Liver (tissue), 8 donors: ENCODE measurements at regions not wholly inside any gene's neighbourhood (a gene's known extent, or its start where the extent isn't known, plus 50 kb on each side); places are given as distances from the start of the nearest gene placed in this dataset.

Experiments used
- DNase-seq: peaks from one replicate; pipeline ENCODE4 v3.0.0-alpha.2; 2017; ENCODE audit warnings: low spot score
- H3K27ac ChIP-seq, 2 donors: one replicate each; pipeline ENCODE4 v1.7.0; 2013; ENCODE audit warnings: inconsistent platforms in 2 of 2, low read length in 2 of 2, control low read depth in 1 of 2, low read depth in 1 of 2, mild to moderate bottlenecking in 1 of 2
- H3K27me3 ChIP-seq, 4 donors: one replicate each; pipeline versions ENCODE4 v1.6.1 to v1.7.0; 2013; ENCODE audit warnings: low read length in 3 of 4, inconsistent platforms in 1 of 4, mild to moderate bottlenecking in 1 of 4, moderate library complexity in 1 of 4; ENCODE audit not compliant: control insufficient read depth in 4 of 4, insufficient read depth in 4 of 4
- H3K36me3 ChIP-seq, 4 donors: one replicate each; pipeline versions ENCODE4 v1.6.1 to v1.7.0; 2013; ENCODE audit warnings: low read length in 3 of 4, mild to moderate bottlenecking in 3 of 4, low read depth in 1 of 4, moderate library complexity in 1 of 4; ENCODE audit not compliant: control insufficient read depth in 4 of 4, insufficient read depth in 3 of 4
- H3K4me1 ChIP-seq, 4 donors: one replicate each; pipeline versions ENCODE4 v1.6.1 to v1.7.0; 2013; ENCODE audit warnings: low read length in 3 of 4, mild to moderate bottlenecking in 3 of 4, moderate library complexity in 1 of 4; ENCODE audit not compliant: control insufficient read depth in 4 of 4, insufficient read depth in 4 of 4
- H3K4me3 ChIP-seq, 3 donors: one replicate each; pipeline versions ENCODE4 v1.6.1 to v1.7.0; 2013; ENCODE audit warnings: low read length in 3 of 3, control low read depth in 1 of 3, low read depth in 1 of 3, mild to moderate bottlenecking in 1 of 3
- H3K9ac ChIP-seq, 2 donors: one replicate each; pipeline ENCODE4 v1.7.0; 2013; ENCODE audit warnings: low read length in 2 of 2, mild to moderate bottlenecking in 2 of 2, moderate library complexity in 2 of 2, control low read depth in 1 of 2, low read depth in 1 of 2
- H3K9me3 ChIP-seq, 4 donors: one replicate each; pipeline versions ENCODE4 v1.6.1 to v1.7.0; 2013; ENCODE audit warnings: low read length in 3 of 4; ENCODE audit not compliant: control insufficient read depth in 4 of 4
- EGR1 ChIP-seq, 2 donors: IDR thresholded peaks; 2 replicates each; pipeline ENCODE4 v1.6.1; 2016 to 2018; ENCODE audit warnings: antibody characterized with exemption in 2 of 2, low read depth in 2 of 2
- FOXA1 ChIP-seq: IDR thresholded peaks from 2 replicates; pipeline ENCODE4 v1.6.1; 2016; ENCODE audit warnings: antibody characterized with exemption
- FOXA2 ChIP-seq: IDR thresholded peaks from 2 replicates; pipeline ENCODE4 v1.6.1; 2016; ENCODE audit warnings: antibody characterized with exemption
- GABPA ChIP-seq, 2 donors: IDR thresholded peaks in 1 of 2; conservative IDR thresholded peaks in 1 of 2; 2 replicates each; pipeline ENCODE4 v1.6.1; 2016; ENCODE audit warnings: antibody characterized with exemption in 2 of 2, mild to moderate bottlenecking in 1 of 2, moderate library complexity in 1 of 2
- HNF4A ChIP-seq, 2 donors: conservative IDR thresholded peaks; 2 replicates each; pipeline ENCODE4 v1.6.1; 2016; ENCODE audit warnings: antibody characterized with exemption in 2 of 2, mild to moderate bottlenecking in 2 of 2
- HNF4G ChIP-seq: IDR thresholded peaks from 2 replicates; pipeline ENCODE4 v1.6.1; 2016; ENCODE audit warnings: antibody characterized with exemption
- JUND ChIP-seq, 2 donors: IDR thresholded peaks; 2 replicates each; pipeline ENCODE4 v1.6.1; 2016; ENCODE audit warnings: antibody characterized with exemption in 2 of 2
- NR2F2 ChIP-seq: IDR thresholded peaks from 2 replicates; pipeline ENCODE4 v1.6.1; 2016; ENCODE audit warnings: antibody characterized with exemption
- RAD21 ChIP-seq, 2 donors: IDR thresholded peaks; 2 replicates each; pipeline ENCODE4 v1.6.1; 2016; ENCODE audit warnings: antibody characterized with exemption in 2 of 2, mild to moderate bottlenecking in 2 of 2
- RXRA ChIP-seq, 2 donors: IDR thresholded peaks; 2 replicates each; pipeline ENCODE4 v1.6.1; 2017 to 2018; ENCODE audit warnings: antibody characterized with exemption in 2 of 2, mild to moderate bottlenecking in 1 of 2
- SP1 ChIP-seq: IDR thresholded peaks from 2 replicates; pipeline ENCODE4 v1.6.1; 2018; ENCODE audit warnings: antibody characterized with exemption, mild to moderate bottlenecking
- TAF1 ChIP-seq: conservative IDR thresholded peaks from 2 replicates; pipeline ENCODE4 v1.6.1; 2016; ENCODE audit warnings: antibody characterized with exemption, mild to moderate bottlenecking
- YY1 ChIP-seq: IDR thresholded peaks from 2 replicates; pipeline ENCODE4 v1.6.1; 2016; ENCODE audit warnings: antibody characterized with exemption, mild to moderate bottlenecking
- WGBS: extraction: QIAGEN DNeasy Blood & Tissue Kit; methylation state at CpG from one replicate; pipeline ENCODE4 v1.1.7; 2013; 5-methylcytosine and 5-hydroxymethylcytosine counted together
- TF ChIP-seq, protein P1 (sequence below): IDR thresholded peaks from 2 replicates; pipeline ENCODE4 v1.6.1; 2016; ENCODE audit warnings: antibody characterized with exemption, mild to moderate bottlenecking
- TF ChIP-seq, protein P2 (sequence below): IDR thresholded peaks from 2 replicates; pipeline ENCODE4 v1.6.1; 2016; ENCODE audit warnings: antibody characterized with exemption
- TF ChIP-seq, protein P3 (sequence below): IDR thresholded peaks from 2 replicates; pipeline ENCODE4 v1.6.1; 2016; ENCODE audit warnings: antibody characterized with exemption
- TF ChIP-seq, protein P4 (sequence below): fragments of 150-350 bp; IDR thresholded peaks from 2 replicates; pipeline ENCODE4 v1.5.1; 2017; ENCODE audit warnings: improper control_type of control experiment, low read depth, low read length; ENCODE audit not compliant: missing input control
- TF ChIP-seq, protein P5 (sequence below): IDR thresholded peaks from 2 replicates; pipeline ENCODE4 v1.6.1; 2016; ENCODE audit warnings: antibody characterized with exemption
- donor health status: healthy.
- donor health status: healthy.
- donor health status: healthy.
- donor health status: healthy.
- donor health status: healthy.

DNA sequence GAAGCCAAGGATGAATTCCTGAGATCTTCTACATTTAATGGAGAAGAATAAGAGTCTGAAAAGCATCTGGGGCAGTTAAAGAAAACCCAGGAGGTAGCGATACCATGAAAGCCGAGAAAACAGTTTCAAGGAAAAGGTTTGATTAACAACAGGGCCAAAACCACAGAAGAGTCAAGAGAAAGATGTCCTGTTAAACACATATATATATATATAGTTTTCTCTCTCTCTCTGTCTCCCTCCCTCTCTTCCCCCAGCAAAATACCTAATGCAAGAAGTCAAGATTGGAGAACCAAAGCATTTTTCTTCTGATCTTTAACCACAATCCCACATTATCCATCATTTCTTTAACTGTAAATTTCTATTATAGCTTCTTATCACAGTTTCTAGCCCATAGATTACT is 261.4 kb downstream of the SNX13 start:
- H3K27me3 ChIP-seq, result peaks cover 0 to 2% (median 0%) of the 10 kb centered on the region in 4 donors
- H3K27ac ChIP-seq, result no peak overlapping the region
- TF ChIP-seq RXRA (IDR thresholded peaks at IDR 0.05), result no peak
- TF ChIP-seq, protein P1, sequence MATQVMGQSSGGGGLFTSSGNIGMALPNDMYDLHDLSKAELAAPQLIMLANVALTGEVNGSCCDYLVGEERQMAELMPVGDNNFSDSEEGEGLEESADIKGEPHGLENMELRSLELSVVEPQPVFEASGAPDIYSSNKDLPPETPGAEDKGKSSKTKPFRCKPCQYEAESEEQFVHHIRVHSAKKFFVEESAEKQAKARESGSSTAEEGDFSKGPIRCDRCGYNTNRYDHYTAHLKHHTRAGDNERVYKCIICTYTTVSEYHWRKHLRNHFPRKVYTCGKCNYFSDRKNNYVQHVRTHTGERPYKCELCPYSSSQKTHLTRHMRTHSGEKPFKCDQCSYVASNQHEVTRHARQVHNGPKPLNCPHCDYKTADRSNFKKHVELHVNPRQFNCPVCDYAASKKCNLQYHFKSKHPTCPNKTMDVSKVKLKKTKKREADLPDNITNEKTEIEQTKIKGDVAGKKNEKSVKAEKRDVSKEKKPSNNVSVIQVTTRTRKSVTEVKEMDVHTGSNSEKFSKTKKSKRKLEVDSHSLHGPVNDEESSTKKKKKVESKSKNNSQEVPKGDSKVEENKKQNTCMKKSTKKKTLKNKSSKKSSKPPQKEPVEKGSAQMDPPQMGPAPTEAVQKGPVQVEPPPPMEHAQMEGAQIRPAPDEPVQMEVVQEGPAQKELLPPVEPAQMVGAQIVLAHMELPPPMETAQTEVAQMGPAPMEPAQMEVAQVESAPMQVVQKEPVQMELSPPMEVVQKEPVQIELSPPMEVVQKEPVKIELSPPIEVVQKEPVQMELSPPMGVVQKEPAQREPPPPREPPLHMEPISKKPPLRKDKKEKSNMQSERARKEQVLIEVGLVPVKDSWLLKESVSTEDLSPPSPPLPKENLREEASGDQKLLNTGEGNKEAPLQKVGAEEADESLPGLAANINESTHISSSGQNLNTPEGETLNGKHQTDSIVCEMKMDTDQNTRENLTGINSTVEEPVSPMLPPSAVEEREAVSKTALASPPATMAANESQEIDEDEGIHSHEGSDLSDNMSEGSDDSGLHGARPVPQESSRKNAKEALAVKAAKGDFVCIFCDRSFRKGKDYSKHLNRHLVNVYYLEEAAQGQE, result no peak

DNA sequence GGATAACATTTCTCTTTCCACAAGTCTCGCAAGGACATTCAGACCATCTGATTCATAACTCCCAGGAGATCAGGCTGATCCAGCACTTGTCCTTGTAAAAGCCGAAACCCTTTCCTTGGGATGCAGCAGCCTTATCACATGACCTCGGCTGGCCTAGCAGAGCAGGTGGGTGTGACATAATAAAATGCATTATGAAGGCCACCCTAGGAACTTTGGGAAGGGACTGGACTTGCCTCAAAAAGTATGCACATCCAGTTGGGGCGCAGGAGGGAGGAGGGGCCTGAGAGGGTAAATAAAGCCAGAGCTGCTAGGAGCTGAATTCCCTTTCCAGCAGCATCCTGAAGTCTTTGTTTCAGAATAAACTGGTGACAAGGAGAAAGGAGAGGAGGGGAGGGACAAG is 260.8 kb downstream of the SNX13 start:
- H3K27ac ChIP-seq, result no peak overlapping the region
- TF ChIP-seq YY1 (no peak), GABPA (IDR thresholded peaks at IDR 0.05 in 1 of 2, conservative IDR thresholded peaks at IDR 0.05 in 1 of 2) (no peak), FOXA1 (no peak), HNF4A (conservative IDR thresholded peaks at IDR 0.05) (no peak), HNF4G (no peak), TAF1 (no peak), NR2F2 (no peak), JUND (IDR thresholded peaks at IDR 0.05) (no peak), RXRA (IDR thresholded peaks at IDR 0.05) (no peak), FOXA2 (no peak), RAD21 (IDR thresholded peaks at IDR 0.05) (no peak), EGR1 (IDR thresholded peaks at IDR 0.05; ENCODE audit: low read depth in 2 of 2) (no peak), SP1 (no peak)
- TF ChIP-seq, protein P2, sequence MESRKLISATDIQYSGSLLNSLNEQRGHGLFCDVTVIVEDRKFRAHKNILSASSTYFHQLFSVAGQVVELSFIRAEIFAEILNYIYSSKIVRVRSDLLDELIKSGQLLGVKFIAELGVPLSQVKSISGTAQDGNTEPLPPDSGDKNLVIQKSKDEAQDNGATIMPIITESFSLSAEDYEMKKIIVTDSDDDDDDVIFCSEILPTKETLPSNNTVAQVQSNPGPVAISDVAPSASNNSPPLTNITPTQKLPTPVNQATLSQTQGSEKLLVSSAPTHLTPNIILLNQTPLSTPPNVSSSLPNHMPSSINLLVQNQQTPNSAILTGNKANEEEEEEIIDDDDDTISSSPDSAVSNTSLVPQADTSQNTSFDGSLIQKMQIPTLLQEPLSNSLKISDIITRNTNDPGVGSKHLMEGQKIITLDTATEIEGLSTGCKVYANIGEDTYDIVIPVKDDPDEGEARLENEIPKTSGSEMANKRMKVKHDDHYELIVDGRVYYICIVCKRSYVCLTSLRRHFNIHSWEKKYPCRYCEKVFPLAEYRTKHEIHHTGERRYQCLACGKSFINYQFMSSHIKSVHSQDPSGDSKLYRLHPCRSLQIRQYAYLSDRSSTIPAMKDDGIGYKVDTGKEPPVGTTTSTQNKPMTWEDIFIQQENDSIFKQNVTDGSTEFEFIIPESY, result no peak
- TF ChIP-seq, protein P1, result no peak
- TF ChIP-seq, protein P3, sequence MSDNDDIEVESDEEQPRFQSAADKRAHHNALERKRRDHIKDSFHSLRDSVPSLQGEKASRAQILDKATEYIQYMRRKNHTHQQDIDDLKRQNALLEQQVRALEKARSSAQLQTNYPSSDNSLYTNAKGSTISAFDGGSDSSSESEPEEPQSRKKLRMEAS, result no peak
- TF ChIP-seq, protein P4, sequence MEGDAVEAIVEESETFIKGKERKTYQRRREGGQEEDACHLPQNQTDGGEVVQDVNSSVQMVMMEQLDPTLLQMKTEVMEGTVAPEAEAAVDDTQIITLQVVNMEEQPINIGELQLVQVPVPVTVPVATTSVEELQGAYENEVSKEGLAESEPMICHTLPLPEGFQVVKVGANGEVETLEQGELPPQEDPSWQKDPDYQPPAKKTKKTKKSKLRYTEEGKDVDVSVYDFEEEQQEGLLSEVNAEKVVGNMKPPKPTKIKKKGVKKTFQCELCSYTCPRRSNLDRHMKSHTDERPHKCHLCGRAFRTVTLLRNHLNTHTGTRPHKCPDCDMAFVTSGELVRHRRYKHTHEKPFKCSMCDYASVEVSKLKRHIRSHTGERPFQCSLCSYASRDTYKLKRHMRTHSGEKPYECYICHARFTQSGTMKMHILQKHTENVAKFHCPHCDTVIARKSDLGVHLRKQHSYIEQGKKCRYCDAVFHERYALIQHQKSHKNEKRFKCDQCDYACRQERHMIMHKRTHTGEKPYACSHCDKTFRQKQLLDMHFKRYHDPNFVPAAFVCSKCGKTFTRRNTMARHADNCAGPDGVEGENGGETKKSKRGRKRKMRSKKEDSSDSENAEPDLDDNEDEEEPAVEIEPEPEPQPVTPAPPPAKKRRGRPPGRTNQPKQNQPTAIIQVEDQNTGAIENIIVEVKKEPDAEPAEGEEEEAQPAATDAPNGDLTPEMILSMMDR, result no peak
- TF ChIP-seq, protein P5, sequence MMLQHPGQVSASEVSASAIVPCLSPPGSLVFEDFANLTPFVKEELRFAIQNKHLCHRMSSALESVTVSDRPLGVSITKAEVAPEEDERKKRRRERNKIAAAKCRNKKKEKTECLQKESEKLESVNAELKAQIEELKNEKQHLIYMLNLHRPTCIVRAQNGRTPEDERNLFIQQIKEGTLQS, result no peak
- H3K36me3 ChIP-seq, result no peaks in the 10 kb centered on the region
- no peaks in the 10 kb centered on the region for H3K9me3 ChIP-seq
- DNase-seq, result no peak
- H3K4me3 ChIP-seq, result no peak overlapping the region
- H3K4me1 ChIP-seq, result peaks cover 0 to 4% (median 0%) of the 10 kb centered on the region in 4 donors
- peaks cover 0 to 2% (median 0%) of the 10 kb centered on the region in 4 donors for H3K27me3 ChIP-seq
- 82% methylated on average over 4 of the region's 4 CpGs for WGBS
- H3K9ac ChIP-seq, result no peak overlapping the region

More for the DNA sequence above, 261.4 kb downstream of the SNX13 start:
- H3K4me1 ChIP-seq, result peaks cover 0 to 4% (median 0%) of the 10 kb centered on the region in 4 donors
- no peak overlapping the region for H3K4me3 ChIP-seq
- WGBS, result 96% methylated on average over 2 of the region's 2 CpGs
- no peak for DNase-seq
- H3K9me3 ChIP-seq, result no peaks in the 10 kb centered on the region
- no peaks in the 10 kb centered on the region for H3K36me3 ChIP-seq
- no peak overlapping the region for H3K9ac ChIP-seq
